HG03135 (cell line): ENCODE measurements at regions not wholly inside any gene's neighbourhood (a gene's known extent, or its start where the extent isn't known, plus 50 kb on each side); places are given as distances from the start of the nearest gene placed in this dataset.

ENCODE experiments used
- ATAC-seq: cut with Tn5 transposase; IDR thresholded peaks from one replicate; pipeline ENCODE4 v1.9.1; 2021; ENCODE audit warnings: mild to moderate bottlenecking, moderate library complexity; ENCODE audit not compliant: unreplicated experiment

DNA sequence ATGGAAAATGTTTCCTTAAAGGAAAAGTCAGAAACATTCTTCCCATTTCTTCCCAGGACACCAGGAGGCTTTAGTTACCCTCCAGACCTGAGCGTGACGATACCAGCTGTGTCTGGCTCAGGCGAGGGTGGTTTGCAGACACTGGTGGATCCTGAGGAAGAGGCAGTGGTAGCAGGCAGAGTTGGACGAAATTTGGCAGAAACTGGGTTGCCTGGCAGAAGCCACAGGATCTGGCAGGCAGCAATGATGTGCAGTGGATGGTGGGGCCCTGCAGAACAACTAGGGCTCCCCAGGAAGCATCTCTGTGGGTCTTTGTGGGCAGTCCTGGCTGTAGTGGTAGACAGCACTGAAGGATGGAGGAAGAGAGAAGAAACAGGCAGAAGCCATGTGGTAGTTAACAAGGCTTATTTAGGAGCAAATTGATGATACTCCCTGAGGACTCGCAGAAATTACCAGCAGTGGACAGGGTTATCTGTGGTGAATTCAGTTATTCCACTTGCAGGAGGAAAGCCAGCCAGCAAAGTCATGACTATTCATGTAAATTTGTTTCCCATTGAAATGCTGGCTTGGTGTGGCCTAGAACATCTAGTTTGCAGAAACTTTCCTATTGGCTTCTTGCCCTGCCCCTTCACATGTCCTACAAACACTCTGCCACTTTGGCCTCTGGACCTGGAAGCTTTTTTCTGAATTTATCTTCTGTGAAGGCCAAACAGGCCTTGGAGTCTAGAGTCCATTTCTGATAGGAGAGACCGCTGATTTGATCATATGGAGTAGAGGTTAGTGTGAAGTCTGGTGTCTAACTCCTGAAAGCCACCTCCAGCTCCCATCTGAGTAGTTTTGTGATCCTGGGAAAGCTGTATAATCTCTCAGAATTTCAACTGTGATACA is 212.0 kb downstream of the DMRT2 start:
- no peak for ATAC-seq

DNA sequence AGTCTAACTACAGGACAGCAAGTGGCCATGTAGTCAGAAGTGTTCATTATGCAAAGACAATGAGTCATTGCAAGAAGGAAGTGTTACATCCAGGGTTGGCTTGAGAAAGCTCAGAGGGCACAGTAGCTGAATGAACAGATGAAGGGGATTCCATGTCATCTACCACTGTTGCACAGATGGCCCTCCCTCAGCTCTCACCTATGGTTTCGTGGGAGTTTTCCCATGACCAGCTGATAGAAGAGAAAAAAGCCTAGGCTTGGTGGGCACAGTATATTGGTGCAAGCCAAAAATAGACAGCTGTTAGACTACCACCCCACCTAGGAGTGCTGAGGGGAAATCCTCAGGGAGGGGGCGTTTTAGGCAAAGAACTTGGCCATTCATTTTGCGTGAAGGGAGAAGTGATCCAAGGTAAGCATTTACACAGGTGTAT is 217.0 kb downstream of the DMRT2 start:
- ATAC-seq = no peak

DNA sequence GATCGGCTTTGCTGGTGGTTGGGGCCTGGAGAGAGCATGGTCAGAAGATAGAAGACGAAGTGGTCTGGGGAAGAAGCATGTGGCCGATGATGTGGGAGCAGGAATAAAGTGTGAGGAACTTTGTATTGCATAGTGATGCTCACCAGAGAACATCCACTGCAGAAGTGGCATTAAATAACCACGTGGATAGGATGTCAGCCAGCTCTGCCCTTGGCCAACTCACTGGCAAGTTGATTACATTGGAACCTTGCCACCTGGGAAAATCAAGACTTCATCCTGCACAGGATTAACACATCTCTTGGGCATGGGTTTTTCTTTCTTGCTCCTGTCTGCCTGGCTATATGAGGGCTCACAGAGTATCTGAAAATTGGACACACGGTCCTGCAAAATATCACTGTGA is 217.4 kb downstream of the DMRT2 start:
- no peak for ATAC-seq

DNA sequence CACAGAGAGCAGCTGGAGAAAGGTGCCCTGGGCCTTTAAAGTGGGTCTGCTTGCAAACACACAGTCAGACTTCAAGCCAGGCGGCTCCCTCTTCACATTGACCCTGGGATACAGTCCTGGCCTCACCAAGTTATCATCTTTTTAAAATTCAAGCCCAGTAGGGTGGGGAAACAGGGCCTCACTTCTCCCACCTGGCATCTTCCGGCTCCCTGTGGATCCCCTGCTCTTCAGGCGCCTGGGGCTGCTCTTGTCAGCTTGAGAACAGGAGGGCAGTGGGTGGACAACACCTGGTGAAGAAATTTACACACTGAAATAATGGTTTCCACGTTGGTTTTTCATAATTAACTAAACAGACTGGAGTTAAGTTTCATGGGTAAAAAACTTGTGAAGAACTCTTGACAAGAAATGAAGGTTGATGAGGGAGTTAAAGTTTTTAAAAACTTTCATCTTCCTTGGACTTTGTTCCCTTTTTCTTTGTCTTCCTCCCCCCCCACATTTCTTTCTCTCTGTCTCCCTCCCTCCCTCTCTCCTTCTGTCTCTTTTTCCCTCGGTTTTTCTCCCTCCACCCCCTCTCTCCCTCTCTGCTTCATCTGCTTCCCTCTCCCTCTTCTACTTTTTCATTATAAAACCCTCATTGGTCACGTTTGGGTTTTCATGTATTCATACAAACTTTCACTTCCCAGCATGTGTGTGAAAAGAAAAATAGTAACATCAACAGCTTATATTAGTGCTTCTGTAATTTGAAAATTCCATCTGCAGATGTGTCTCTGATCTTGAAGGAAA is 219.6 kb downstream of the DMRT2 start:
- no peak for ATAC-seq

DNA sequence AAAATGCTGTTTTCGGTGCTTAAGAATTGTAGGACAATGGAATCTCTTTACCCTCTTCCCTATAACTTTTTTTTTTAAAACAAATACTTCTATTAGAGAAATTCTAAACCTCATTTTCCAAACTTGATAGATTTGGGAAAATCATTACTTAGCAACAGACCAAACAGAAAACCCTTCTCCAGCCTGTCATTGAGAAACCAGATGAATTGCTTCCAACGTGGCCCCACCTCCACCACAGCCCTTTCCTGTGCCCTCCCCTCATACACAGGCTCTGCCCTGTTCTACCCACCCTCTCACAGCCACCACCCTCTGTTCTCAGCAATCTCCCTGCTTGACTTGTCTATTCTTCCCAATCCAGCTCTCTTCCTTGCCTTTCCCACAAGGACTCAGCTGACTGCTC is 221.2 kb downstream of the DMRT2 start:
- ATAC-seq = no peak

DNA sequence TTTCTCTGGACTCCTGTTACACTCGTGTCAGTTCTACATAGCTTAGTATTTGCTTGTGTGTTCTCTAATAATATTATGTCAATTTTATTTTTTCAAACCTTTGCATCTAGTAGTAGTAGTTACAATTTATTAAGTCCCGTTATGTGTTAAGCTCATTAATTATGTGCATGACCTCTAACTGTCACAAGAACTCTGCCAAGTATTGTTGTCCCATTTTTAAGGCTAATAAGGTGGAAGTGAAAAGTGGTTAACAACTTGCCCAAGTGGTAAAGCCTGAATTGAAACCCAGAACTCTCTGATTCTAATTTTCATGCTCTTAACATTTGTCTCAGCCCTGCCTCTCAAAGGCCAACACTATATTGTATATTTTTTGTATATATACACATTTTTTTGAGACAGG is 221.6 kb downstream of the DMRT2 start:
- ATAC-seq = no peak

DNA sequence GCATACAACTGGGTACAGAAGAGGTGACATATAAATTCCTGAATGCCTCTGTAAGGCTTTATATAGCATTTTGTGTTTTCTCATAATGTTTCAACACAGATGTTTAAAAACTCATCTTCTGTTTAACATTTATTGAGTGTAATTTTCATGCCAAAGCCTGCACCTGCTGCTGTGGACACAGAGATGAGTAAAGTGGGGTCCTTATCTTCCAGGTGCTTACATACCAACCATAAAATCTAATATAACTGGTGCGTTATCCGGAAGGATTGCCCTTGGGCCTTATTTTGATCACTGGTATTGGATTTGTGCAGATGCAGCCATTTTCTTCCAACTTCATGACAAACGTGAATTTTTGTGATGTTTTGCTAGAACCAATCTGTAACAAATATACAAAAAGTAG is 222.3 kb downstream of the DMRT2 start:
- no peak for ATAC-seq

DNA sequence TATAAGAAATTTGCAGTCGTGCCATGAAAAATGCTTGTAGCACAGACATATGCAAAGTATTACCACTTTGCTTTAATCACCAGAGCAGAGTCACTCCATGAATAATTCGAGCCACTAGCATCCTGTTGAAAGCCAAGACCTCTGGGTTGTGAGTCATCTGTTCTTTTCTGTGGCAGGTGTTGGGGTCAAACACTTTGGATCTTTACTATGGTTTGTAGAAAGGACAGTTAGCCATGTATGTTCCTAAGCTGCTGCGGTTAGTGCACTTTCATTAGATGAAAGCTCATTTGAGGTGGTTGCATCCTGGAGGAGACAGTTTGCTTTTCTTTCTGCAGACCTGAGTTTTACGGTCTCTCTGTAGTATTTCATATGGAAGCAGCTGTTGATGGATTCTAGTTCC is 223.7 kb downstream of the DMRT2 start:
- ATAC-seq = no peak

DNA sequence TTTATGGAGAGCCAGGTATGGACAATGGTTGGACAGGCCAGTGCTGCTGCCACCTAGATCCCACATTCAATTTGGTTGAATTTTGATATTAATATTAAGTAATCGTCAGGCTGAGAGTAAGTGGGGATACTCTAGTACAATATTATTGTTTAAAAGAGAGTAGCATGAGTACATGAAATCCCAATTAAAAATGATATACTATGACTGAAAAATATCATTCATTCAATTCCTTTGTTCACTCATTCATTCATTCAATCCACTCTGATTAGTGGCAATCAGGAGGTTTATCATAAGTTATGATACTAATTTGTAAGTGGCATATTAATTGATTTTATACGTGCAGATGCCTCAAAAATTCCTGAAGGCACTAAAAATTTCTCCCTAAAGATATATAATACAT is 224.2 kb downstream of the DMRT2 start:
- ATAC-seq = no peak

DNA sequence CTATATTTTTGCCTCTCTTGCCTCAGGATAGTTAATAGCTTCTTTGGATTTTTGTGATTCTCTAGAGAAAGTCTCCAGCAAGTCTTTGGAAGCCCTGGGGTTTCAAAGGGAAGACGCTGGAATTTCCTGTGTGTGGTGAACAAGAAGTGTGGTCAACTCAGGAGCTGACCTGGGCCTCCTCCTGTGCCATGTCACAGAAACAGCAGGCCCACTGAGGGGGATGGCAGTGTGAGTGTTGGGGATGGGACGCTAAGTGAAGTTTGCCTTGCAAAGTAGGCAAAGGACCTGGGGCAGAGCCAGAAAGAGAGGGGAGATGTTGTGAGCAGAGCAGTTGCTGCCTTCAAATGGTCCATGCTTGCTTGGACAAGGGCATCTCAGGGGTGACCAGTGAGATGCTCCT is 226.3 kb downstream of the DMRT2 start:
- ATAC-seq = no peak

DNA sequence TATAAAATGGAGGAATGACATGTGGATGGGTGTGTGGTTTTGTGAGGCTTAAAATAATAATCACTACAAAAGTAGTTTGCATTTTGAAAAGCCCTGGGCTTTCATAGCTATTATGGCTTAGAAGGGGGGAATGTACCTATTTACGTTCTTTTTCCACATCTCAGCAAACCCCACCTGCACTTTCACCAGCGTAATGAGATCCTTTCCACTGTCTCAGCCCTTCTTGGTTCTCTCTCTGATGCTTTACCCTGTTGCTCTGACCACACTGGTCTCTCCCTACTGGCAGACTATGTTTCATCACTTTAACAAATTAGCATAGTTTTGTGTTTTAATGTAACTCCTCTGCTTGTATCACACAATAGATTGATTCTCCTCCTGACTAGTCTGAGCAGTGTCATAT is 234.6 kb downstream of the DMRT2 start:
- no peak for ATAC-seq

DNA sequence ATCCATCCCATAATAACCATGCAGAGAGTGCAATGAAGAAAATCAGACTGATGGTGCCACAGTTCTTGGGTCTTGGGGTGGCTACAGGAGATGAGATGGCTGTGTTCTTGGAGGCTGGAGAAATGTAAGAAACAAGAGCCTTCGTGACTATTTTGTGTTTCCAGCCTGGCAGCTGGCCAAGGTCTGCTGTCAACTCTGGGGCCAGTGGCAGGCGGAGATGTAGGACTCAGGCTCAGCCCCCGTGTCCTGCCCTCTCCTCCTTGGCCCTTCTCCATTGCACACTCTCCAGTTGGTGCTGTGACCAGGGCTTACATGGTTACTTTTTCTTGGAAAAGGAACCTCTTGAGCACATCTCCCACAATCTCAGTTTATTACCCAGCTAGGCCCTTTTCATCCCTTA is 235.4 kb downstream of the DMRT2 start:
- no peak for ATAC-seq

DNA sequence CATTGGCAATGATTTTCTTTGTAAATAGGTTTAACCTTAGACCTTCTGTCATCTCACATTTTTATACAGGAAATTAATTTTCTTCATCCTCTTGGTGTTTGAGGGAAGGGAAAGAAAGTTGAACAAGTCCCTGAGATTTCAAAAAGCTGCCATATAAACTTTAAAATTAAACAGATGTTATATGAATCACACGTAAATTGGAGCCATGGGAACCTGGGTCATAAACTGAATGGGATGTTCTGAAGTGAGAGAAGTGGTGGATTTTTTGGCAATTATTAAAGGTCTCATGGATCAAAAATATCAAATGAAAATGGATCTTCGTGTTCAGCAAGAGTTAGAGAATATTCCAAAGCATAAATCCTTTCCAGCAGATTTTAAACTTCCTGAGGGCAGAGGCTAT is 242.2 kb downstream of the DMRT2 start:
- ATAC-seq = no peak

DNA sequence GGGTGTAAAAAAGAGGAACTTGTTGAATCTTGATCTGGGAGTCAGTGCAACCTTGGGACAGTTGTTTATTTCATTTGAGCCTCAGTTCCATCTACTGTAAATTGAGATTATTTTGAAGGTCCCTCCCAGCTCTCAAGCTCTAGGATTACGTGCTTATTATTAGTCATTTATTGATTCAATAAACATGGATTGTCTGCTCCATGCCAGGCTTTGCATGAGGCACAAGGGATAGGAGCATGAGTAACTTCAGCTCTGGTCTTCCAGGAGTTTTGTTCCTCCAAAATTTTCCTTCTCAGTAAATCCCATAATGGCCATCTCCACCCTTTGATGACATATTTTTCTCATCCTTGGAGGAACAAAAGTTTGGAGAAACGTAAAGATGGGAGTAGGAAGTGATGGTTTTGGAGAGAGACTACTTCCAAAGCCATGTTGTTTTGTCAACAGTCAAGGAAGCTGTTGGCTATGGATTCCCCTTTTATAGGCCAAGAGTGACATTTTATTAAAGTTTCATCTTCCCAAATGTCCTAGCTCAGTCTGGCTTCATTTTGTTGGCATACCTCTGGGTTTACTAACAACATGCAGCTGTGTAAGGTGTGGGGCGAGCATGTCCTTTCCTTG is 244.6 kb downstream of the DMRT2 start:
- ATAC-seq = no peak

DNA sequence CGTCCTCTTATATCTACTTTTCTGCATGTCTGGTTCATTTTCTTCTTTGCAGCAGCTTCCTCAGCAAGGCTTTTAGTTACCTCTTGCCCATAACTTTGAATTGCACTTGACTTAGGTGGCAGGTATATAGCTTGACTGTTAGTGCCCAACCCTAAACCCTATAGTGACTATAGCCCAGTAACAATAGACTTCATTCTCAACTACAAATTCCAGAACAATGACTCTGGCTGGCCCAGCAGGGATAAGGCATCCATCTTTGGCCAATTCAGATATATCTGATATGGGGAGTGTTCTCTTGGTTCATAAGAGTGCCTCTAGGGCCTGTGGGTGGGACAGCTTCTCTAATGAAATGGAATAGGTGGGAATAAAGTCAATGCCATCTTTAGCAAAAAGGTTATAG is 246.2 kb downstream of the DMRT2 start:
- no peak for ATAC-seq

DNA sequence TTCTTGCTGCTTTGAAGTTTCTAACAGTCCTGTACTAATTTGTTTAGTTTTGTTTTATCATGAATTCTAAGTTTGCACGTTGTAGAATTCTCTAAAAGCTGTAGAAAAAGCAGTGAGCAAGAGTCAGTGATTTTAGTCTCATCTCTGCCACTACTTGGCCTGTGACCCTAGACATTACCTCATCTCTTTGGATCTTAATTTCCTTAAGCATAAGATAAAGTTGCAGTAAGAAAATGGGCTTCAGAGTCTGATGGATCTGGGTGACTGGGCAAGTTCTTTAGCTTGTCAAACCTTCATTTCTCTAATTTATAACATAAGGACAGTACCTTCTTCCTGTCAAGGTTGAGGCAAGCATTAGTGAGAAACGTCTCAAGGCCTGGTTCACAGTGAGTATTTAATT is 247.9 kb downstream of the DMRT2 start:
- no peak for ATAC-seq

DNA sequence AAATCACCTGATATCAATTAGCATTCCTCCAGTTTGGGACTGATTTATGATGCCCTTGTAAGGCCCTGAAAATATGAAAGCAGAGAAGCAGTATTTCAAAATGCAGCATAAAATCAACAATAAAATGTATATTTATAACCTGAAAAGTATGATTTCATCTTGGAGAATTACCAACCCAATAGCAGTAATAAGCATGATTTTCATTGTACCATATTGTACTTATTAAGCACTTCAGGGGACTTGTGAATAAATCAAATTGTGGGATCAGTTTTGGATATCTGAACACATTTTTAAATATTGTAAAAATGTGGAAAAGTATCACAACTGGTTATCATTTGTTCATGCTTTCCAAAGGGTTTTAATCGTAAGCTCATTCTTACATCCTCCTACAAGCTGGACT is 250.8 kb downstream of the DMRT2 start:
- no peak for ATAC-seq

DNA sequence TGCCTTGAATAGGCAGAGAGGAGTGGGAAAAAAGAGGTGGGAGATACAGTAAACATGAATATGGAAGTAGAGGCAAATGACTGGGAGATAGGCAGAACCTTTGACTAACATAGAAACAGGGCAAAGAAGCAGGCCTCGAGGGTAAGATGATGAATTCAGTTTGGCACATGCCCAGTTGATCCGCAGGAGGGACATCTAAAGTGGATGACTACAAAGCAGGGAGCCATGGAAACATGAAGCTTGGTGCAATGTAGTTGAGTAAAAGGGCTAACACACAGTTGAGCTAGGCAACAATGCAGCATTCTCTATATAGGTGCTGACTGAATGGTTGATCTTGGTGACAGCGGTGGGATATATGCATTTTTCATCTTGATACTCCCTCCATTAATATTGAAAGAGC is 253.8 kb downstream of the DMRT2 start:
- ATAC-seq = no peak

DNA sequence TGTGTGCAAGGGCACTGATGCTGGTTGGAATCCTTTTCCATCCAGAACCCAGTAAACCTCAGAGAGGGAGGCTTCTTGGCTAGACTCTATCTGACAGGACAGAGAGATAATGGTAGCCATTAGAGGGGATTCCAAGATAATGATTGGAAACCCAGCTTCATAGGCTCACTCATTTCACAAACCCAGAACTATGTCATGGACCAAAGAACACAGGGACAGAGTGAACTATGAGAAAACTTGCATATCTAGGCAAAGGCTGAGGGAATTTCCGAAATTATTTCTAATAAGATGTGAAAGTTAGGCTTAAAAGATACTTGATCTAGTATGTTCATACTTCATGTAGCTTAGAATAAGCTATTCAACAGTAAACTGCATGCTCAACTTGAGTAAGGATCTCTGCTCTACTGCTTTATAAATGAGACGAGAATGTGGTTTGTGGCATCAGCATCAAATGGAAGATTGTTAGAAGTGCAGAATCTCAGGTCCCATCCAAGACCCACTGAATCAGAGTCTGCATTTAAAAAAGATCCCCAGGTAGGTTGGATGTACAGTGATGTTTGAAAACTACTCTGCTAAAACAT is 261.4 kb downstream of the DMRT2 start:
- no peak for ATAC-seq

DNA sequence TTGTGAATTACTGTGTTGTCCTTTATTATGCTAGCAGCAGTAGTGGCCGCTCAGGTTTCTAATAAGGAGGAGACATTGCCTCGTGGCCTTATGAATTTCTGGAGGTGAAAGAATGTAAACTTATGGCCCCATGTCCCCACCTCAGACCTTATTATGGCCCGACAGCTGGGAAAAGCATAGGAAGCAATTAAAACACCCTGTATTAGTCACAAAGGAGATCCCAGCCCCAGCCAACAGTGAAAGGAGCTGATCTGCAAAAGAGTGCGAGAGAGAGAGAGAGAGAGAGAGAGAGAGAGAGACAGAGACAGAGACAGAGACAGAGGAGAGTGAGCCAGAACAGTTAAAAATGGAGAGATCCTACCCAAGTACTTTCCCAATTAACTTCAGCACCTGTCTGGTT is 269.3 kb downstream of the DMRT2 start:
- no peak for ATAC-seq

DNA sequence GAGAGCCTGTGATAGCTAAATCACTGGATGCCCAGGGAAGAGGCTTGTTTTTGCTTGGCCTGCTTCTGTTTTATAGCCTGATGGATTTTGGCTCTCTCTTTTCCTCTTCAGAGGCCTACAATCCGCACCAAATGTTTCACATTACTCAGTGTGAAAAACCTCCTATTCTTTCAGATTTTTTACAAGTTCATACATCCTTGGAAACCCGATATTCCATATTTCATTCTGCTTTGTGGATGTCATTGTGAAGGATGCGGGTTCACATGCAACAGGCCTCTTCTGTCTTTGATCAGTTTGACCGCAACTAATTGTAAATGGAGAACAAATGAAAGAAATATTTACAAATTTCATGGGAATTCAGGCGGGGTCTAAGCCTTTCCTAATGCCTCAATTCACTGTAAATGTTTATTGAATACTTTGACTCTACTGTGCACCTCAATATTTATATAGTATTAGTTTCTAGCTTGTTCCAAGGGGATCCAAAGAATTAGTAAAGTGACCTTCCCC is 269.9 kb downstream of the DMRT2 start:
- no peak for ATAC-seq
